WERI-Rb-1 (cell line): ENCODE measurements at regions not wholly inside any gene's neighbourhood (a gene's known extent, or its start where the extent isn't known, plus 50 kb on each side); places are given as distances from the start of the nearest gene placed in this dataset.

Experiments
- DNase-seq: peaks from one replicate; pipeline ENCODE4 v3.0.0-alpha.2; 2020
- H3K27ac ChIP-seq: fragments of 250-450 bp; sonication (Bioruptor Pico); 2 replicates; pipeline ENCODE4 v1.5.1; 2020; ENCODE audit warnings: mild to moderate bottlenecking, moderate library complexity
- H3K27me3 ChIP-seq: fragments of 250-450 bp; sonication (Bioruptor Pico); 2 replicates; pipeline ENCODE4 v1.5.1; 2021; ENCODE audit warnings: mild to moderate bottlenecking, low read depth, moderate library complexity; ENCODE audit not compliant: insufficient read depth, severe bottlenecking
- H3K36me3 ChIP-seq: fragments of 250-450 bp; sonication (Bioruptor Pico); 2 replicates; pipeline ENCODE4 v1.5.1; 2020; ENCODE audit warnings: mild to moderate bottlenecking, moderate library complexity
- H3K4me3 ChIP-seq: 2 replicates; pipeline ENCODE4 v1.5.1; 2011; ENCODE audit warnings: low read depth, mild to moderate bottlenecking, control low read depth, low read length
- H3K9me3 ChIP-seq: fragments of 250-450 bp; sonication (Bioruptor Pico); 2 replicates; pipeline ENCODE4 v1.5.1; 2021; ENCODE audit warnings: mild to moderate bottlenecking, moderate library complexity; ENCODE audit not compliant: severe bottlenecking
- CTCF ChIP-seq: IDR thresholded peaks from 2 replicates; pipeline ENCODE4 v1.5.1; 2011; ENCODE audit warnings: low read depth, mild to moderate bottlenecking, control low read depth, inconsistent platforms, low read length

GRCh38 chr10:4301291-4302045 is 516.5 kb upstream of the KLF6 start:
- no peak for DNase-seq
- TF ChIP-seq CTCF = no peak

GRCh38 chr10:4296161-4296560 is 511.2 kb upstream of the KLF6 start:
- DNase-seq = no peak
- H3K27me3 ChIP-seq = no peaks in the 10 kb centered on the region
- H3K36me3 ChIP-seq = no peaks in the 10 kb centered on the region
- TF ChIP-seq CTCF = no peak
- no peak overlapping the region for H3K27ac ChIP-seq
- no peaks in the 10 kb centered on the region for H3K9me3 ChIP-seq
- H3K4me3 ChIP-seq = no peak overlapping the region

More at GRCh38 chr10:4301291-4302045, 516.5 kb upstream of the KLF6 start:
- no peak overlapping the region for H3K27ac ChIP-seq
- no peaks in the 10 kb centered on the region for H3K9me3 ChIP-seq
- no peak overlapping the region for H3K4me3 ChIP-seq
- no peaks in the 10 kb centered on the region for H3K27me3 ChIP-seq
- H3K36me3 ChIP-seq = no peaks in the 10 kb centered on the region

- no peak for TF ChIP-seq CTCF
- Histone ChIP-seq H3K9me3 (no peaks in the 10 kb centered on the region), H3K4me3 (no peak overlapping the region), H3K27me3 (no peaks in the 10 kb centered on the region), H3K36me3 (no peaks in the 10 kb centered on the region), H3K27ac (no peak overlapping the region)
- DNase-seq = no peak
Measured at GRCh38 chr10:4294996-4295792, 510.2 kb upstream of the KLF6 start.

GRCh38 chr10:4294271-4294670 is 509.3 kb upstream of the KLF6 start:
- Histone ChIP-seq H3K27me3 (no peaks in the 10 kb centered on the region), H3K36me3 (no peaks in the 10 kb centered on the region), H3K4me3 (no peak overlapping the region), H3K27ac (no peak overlapping the region), H3K9me3 (no peaks in the 10 kb centered on the region)
- no peak for DNase-seq
- TF ChIP-seq CTCF = no peak

GRCh38 chr10:4291990-4292389 is 507.0 kb upstream of the KLF6 start:
- H3K27ac ChIP-seq = no peak overlapping the region

More at GRCh38 chr10:4291990-4292389, 507.0 kb upstream of the KLF6 start:
- no peak overlapping the region for H3K4me3 ChIP-seq
- TF ChIP-seq CTCF = no peak
- H3K9me3 ChIP-seq = no peaks in the 10 kb centered on the region
- H3K36me3 ChIP-seq = no peaks in the 10 kb centered on the region
- no peaks in the 10 kb centered on the region for H3K27me3 ChIP-seq
- no peak for DNase-seq
